Suprapubic skin (tissue), 4 donors: ENCODE measurements at regions not wholly inside any gene's neighbourhood (a gene's known extent, or its start where the extent isn't known, plus 50 kb on each side); places are given as distances from the start of the nearest gene placed in this dataset.

Source experiments
- DNase-seq, 2 donors: peaks; one replicate each; pipeline ENCODE4 v3.0.0-alpha.2; 2019; ENCODE audit warnings: low spot score in 2 of 2
- H3K27ac ChIP-seq: fragments of 200-600 bp; sonication (generic); one replicate; pipeline ENCODE4 v1.5.1; 2019
- H3K27me3 ChIP-seq: fragments of 200-600 bp; sonication (generic); one replicate; pipeline ENCODE4 v1.5.1; 2019
- H3K36me3 ChIP-seq: fragments of 200-600 bp; sonication (generic); one replicate; pipeline ENCODE4 v1.5.1; 2019
- H3K4me1 ChIP-seq: fragments of 200-600 bp; sonication (generic); one replicate; pipeline ENCODE4 v1.5.1; 2019
- H3K4me3 ChIP-seq: fragments of 200-600 bp; sonication (generic); one replicate; pipeline ENCODE4 v1.5.1; 2019; ENCODE audit warnings: mild to moderate bottlenecking
- H3K9me3 ChIP-seq: fragments of 200-600 bp; sonication (generic); one replicate; pipeline ENCODE4 v1.5.1; 2019
- EP300 ChIP-seq: sonication (generic); formaldehyde crosslinking; IDR thresholded peaks from one replicate; pipeline ENCODE4 v1.6.1; 2017; ENCODE audit warnings: antibody characterized with exemption
- POLR2A ChIP-seq, 2 donors: fragments of 450-650 bp; IDR thresholded peaks; one replicate each; pipeline ENCODE4 v1.6.1; 2017; ENCODE audit warnings: antibody characterized with exemption in 2 of 2, mild to moderate bottlenecking in 2 of 2, moderate library complexity in 2 of 2
- POLR2AphosphoS5 ChIP-seq, 3 donors: sonication (generic); formaldehyde crosslinking; IDR thresholded peaks; one replicate each; pipeline ENCODE4 v1.6.1; 2017; ENCODE audit warnings: antibody characterized with exemption in 3 of 3
- WGBS: methylation state at CpG from one replicate; pipeline ENCODE4 v1.1.5; 2018; 5-methylcytosine and 5-hydroxymethylcytosine counted together
- TF ChIP-seq, protein P1 (sequence below), 2 donors: fragments of 200-600 bp in 1 of 2; fragments of 450-650 bp in 1 of 2; sonication (generic) in 1 of 2; IDR thresholded peaks; one replicate each; pipeline ENCODE4 v1.5.1; 2016 to 2019; ENCODE audit warnings: antibody characterized with exemption in 2 of 2, mild to moderate bottlenecking in 1 of 2, moderate library complexity in 1 of 2

DNA sequence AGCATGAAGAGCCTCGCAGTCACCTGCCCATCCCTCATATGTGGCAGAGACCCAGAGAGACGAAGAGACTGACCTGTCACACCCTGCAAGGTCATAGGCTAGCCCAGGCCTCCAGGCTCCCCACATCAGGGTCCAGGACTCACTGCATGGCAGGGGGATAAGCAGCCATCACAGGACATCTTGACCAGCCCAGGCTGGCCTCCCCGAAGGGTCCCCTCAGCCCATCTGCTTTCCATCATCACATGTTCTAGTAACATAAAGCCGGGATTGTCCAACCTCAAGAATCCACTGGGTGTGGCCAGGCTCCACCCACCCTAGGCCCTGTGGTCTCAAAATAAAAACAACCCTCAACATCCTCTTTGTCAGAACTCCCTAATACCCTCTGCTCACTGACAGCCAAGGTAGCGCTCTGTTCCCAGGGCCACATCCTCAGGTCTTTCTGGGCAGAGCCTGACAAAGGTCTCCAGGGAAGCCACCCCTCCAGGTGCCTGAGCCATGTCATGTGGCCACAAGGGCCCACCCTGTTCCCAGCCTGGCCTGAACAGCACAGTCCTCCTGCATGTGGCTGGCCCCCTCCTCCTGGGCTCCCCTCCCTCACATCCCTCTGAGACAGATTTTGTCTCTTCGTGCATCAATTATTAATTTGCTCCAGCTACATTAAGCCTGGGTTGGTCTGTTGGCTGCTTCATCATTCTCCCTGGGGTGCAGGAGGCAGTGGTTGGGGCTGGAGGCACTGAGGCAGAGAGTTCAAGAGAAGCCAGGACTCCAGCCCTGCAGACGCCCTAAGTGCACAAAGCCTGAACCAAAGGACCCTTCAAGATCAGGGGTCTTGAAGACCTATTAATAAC lies 131.8 kb upstream of the UNC5B start:
- Histone ChIP-seq H3K4me1 (peaks cover 7% of the 10 kb centered on the region), H3K36me3 (no peaks in the 10 kb centered on the region), H3K9me3 (no peaks in the 10 kb centered on the region), H3K4me3 (no peak overlapping the region), H3K27me3 (peaks cover 3% of the 10 kb centered on the region), H3K27ac (no peak overlapping the region)
- 67% methylated on average over 5 of the region's 7 CpGs for WGBS
- TF ChIP-seq POLR2A (IDR thresholded peaks at IDR 0.05): no peak
- no peak for TF ChIP-seq POLR2AphosphoS5 (IDR thresholded peaks at IDR 0.05)
- peak; percentile 34 to 50 for DNase-seq

DNA sequence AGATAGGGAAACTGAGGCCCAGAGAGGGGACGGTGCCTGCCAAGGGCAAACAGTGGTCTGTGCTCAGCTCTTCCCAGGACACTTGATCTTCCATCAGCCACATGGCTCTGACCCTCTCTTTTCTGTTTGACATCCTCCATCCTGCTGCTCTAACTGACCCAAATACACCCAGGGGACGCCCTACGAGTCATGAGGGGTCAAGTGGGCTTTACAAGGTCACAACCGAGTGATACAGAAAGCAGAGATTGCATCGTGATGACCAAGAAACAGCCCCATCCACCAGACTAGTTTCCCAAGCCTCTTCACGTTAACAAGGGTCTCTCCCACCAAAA lies 131.2 kb upstream of the UNC5B start:
- Histone ChIP-seq H3K36me3 (no peaks in the 10 kb centered on the region), H3K27me3 (peaks cover 6% of the 10 kb centered on the region), H3K4me1 (peaks cover 7% of the 10 kb centered on the region), H3K27ac (no peak overlapping the region), H3K4me3 (no peak overlapping the region), H3K9me3 (no peaks in the 10 kb centered on the region)
- peak in 1 of 2 donors; percentile 44 for DNase-seq
- TF ChIP-seq POLR2A (IDR thresholded peaks at IDR 0.05) (no peak), EP300 (no peak), POLR2AphosphoS5 (IDR thresholded peaks at IDR 0.05) (no peak)
- TF ChIP-seq, protein P1, sequence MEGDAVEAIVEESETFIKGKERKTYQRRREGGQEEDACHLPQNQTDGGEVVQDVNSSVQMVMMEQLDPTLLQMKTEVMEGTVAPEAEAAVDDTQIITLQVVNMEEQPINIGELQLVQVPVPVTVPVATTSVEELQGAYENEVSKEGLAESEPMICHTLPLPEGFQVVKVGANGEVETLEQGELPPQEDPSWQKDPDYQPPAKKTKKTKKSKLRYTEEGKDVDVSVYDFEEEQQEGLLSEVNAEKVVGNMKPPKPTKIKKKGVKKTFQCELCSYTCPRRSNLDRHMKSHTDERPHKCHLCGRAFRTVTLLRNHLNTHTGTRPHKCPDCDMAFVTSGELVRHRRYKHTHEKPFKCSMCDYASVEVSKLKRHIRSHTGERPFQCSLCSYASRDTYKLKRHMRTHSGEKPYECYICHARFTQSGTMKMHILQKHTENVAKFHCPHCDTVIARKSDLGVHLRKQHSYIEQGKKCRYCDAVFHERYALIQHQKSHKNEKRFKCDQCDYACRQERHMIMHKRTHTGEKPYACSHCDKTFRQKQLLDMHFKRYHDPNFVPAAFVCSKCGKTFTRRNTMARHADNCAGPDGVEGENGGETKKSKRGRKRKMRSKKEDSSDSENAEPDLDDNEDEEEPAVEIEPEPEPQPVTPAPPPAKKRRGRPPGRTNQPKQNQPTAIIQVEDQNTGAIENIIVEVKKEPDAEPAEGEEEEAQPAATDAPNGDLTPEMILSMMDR (IDR thresholded peaks at IDR 0.05): no peak
- WGBS: 79% methylated on average over 6 of the region's 6 CpGs

DNA sequence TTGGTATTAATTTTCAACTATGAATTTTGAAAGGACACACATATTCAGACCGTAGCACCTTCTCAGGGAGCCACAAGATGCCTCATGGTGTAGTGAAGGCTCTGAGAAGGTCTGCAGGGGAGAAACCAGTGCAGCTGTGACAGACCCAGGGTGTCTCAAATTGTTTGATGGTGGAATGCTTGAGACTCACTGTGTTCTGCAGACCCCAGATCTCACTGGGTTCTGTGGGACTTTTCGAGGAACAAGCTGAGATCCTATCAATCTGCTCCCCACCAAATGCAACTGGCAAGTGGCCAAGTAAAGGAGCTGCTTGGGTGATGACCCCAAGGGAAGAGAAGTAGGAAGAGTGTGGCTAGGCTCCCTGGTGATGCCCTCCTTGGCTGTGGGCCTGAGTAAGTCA lies 130.5 kb upstream of the UNC5B start:
- TF ChIP-seq POLR2AphosphoS5 (IDR thresholded peaks at IDR 0.05) (no peak), EP300 (no peak), POLR2A (IDR thresholded peaks at IDR 0.05) (no peak)
- TF ChIP-seq, protein P1 (IDR thresholded peaks at IDR 0.05): no peak
- peak; percentile 36 to 38 for DNase-seq
- no peak overlapping the region for H3K4me3 ChIP-seq
- no peaks in the 10 kb centered on the region for H3K9me3 ChIP-seq
- H3K36me3 ChIP-seq: no peaks in the 10 kb centered on the region
- H3K27me3 ChIP-seq: peaks cover 6% of the 10 kb centered on the region
- H3K27ac ChIP-seq: no peak overlapping the region
- H3K4me1 ChIP-seq: peaks cover 4% of the 10 kb centered on the region
- WGBS: 100% methylated on average over 2 of the region's 2 CpGs

DNA sequence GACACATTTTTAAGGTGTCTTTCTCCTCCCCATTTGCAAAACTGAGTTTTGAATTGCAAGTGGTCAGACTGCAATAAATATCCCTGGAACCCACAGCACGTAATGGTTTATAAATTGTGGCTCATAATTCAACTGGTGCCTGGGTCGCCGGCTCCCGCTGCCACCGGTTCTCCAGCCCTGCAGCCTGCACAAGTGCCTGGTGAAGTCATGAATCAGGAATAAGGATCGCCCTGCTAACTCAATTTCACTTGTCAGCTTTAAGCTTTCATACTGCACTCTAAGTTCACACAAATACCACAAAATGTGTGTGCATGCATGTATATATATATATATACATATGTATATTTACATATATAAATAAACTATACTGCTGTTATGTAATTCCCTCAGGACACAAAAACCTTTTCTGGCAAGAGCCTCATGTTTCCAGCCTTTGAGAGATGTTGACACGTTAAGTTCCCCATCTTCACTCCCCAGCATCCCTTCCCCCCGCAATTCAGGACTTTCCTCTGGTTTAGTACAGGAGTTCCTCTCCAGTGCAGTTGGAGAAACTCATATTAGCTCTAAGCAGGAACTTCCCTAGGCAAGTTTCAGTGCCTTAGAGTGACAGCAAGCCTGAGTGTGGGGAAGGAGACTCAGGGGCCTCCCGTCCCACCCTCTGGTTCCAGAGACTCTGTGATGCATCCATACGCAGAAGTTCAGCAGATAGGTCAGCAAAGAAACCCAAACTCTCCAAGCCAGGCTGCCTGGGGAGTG lies 129.2 kb upstream of the UNC5B start:
- Histone ChIP-seq H3K9me3 (no peaks in the 10 kb centered on the region), H3K4me3 (no peak overlapping the region), H3K36me3 (no peaks in the 10 kb centered on the region), H3K27ac (no peak overlapping the region), H3K27me3 (peaks cover 6% of the 10 kb centered on the region), H3K4me1 (no peaks in the 10 kb centered on the region)
- TF ChIP-seq, protein P1 (IDR thresholded peaks at IDR 0.05): no peak
- no peak for TF ChIP-seq POLR2A (IDR thresholded peaks at IDR 0.05)
- TF ChIP-seq POLR2AphosphoS5 (IDR thresholded peaks at IDR 0.05): no peak
- TF ChIP-seq EP300: no peak
- peak; percentile 22 to 47 for DNase-seq
- 84% methylated on average over 10 of the region's 10 CpGs for WGBS

DNA sequence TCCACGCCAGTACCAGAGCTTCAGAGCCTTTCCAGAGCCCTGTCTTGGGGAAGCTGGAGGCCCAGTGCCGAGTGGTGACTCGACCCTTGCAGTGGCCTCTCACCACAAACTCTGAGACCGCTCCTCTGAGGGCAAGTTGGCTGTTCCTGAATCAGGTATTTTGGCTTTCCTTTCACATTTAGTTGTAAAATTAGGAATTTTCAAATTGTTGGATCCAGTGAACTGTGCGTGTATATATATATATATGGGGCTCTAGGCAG lies 128.7 kb upstream of the UNC5B start:
- 76% methylated on average over 5 of the region's 5 CpGs for WGBS
- no peak overlapping the region for H3K4me3 ChIP-seq

More for the DNA sequence above, 128.7 kb upstream of the UNC5B start:
- Histone ChIP-seq H3K27ac (no peak overlapping the region), H3K9me3 (no peaks in the 10 kb centered on the region), H3K36me3 (no peaks in the 10 kb centered on the region), H3K27me3 (peaks cover 6% of the 10 kb centered on the region), H3K4me1 (no peaks in the 10 kb centered on the region)
- TF ChIP-seq POLR2AphosphoS5 (IDR thresholded peaks at IDR 0.05): no peak
- TF ChIP-seq POLR2A (IDR thresholded peaks at IDR 0.05): no peak
- TF ChIP-seq EP300: no peak
- TF ChIP-seq, protein P1 (IDR thresholded peaks at IDR 0.05): no peak
- peak; percentile 40 to 44 for DNase-seq
